HG03103 (cell line): ENCODE measurements at regions not wholly inside any gene's neighbourhood (a gene's known extent, or its start where the extent isn't known, plus 50 kb on each side); places are given as distances from the start of the nearest gene placed in this dataset.
"Not testable (repeated sequence)": the region's sequence is repeated elsewhere in the genome, so short reads cannot be mapped to it uniquely, and the experiment has no call there.

Experiments used
- ATAC-seq: cut with Tn5 transposase; IDR thresholded peaks from one replicate; pipeline ENCODE4 v1.9.1; 2021; ENCODE audit warnings: low read depth; ENCODE audit not compliant: unreplicated experiment

DNA sequence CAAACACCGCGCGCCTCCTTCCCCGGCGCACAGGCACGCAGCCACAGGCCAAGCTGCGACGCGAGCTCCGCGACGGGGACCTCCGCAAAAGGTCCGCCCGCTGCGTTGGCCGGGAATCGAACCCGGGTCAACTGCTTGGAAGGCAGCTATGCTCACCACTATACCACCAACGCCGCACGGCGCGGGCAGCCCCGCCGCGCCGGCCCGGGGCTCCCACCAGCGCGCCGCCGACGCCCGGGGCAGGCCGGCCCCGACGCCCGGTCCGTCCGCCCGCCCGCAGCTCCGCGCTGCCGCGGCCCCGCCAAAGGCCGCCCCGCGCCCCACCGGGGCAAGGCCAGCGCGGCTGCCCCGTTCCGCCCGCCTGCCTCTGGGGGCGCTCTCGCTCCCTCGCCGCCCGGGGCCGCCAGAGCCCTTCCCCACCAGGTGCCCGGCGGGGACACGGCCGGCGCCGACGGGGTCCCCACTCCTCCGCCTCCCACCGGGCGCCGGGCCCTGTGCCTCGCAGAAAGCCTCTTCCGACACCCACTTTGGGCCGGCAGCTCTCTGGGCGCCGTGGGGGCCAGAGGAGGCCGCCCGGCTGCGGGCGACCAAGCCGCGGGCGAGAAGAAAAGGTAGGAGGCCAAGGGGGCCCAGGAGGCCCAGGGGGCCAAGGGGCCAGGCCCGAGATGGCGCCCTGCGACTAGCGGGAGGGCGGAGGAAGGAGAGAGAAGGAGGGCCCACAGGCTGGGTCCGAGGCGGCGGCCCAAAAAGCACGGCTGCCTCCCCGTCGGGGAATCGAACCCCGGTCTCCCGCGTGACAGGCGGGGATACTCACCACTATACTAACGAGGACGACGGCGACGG lies 50.2 kb upstream of the FCGR2A start:
- peak; percentile 22 for ATAC-seq

- ATAC-seq = peak; percentile 54
Measured at GRCh38 chr1:161453950-161454864, 51.0 kb upstream of the FCGR2A start.

GRCh38 chr1:161451698-161452348 lies 53.4 kb upstream of the FCGR2A start:
- not testable (repeated sequence) for ATAC-seq

GRCh38 chr1:161447760-161448332 lies 57.4 kb upstream of the FCGR2A start:
- not testable (repeated sequence) for ATAC-seq

DNA sequence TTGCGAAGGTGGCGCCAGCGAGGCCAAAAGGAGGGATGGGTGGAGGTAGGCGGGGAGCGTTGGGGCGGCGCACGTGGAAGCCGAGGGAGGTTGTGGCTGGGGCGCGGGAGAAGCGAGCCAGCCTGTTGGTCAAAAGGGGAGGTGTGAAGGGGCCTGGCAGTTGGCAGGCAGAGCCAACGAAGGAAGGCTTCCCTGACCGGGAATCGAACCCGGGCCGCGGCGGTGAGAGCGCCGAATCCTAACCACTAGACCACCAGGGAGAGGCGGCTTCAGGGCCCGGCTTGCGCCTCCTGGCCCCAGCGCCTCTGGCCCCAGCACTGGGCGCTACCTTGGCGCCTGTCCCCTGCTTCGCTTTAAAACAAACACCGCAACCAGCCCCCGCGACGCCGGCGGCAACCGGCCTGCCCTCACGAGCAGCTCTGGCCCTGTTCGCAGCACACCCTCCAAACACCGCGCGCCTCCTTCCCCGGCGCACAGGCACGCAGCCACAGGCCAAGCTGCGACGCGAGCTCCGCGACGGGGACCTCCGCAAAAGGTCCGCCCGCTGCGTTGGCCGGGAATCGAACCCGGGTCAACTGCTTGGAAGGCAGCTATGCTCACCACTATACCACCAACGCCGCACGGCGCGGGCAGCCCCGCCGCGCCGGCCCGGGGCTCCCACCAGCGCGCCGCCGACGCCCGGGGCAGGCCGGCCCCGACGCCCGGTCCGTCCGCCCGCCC lies 58.1 kb upstream of the FCGR2A start:
- not testable (repeated sequence) for ATAC-seq

DNA sequence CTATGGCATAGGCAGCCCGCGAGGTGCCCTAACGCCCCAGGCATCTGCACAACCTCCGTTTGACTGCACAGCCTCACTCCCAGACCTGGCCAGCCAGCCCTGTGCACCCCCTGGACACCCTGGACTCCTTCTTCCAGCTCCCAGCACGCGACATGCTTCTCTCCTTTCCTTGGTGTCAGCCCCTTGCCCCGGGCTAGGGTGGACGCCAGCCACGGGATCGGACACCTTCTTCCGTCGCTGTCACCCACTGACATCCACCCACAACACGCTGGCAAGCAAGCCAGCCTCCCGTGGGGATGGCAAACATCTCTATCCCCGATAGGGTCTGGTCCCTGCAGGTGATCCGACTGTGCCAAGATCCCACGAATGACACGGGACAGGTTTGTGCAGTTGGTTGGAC lies 60.5 kb upstream of the FCGR2A start:
- not testable (repeated sequence) for ATAC-seq

DNA sequence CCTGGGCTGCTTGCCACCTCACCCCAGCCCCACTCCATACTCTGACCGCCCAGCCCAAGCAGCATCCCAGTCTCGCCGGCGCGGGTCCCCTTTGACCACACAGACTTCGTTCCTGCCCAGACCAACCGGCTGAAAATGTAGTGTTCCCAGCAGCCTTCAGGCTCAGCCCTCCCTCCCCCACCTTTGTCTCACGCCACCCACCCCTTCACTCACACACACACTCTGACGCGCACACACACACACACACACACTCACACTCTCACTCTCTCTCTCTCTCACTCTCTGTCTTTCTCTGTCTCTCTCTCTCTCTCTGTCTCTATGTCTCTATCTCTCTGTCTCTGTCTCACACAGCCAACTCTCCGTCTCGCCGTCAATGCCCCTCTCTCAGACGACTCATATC lies 61.0 kb upstream of the FCGR2A start:
- ATAC-seq = not testable (repeated sequence)

- no peak for ATAC-seq
Measured at GRCh38 chr1:161440312-161440894, 64.9 kb upstream of the FCGR2A start.

- no peak for ATAC-seq
Measured at GRCh38 chr1:161439280-161440232, 65.7 kb upstream of the FCGR2A start.

DNA sequence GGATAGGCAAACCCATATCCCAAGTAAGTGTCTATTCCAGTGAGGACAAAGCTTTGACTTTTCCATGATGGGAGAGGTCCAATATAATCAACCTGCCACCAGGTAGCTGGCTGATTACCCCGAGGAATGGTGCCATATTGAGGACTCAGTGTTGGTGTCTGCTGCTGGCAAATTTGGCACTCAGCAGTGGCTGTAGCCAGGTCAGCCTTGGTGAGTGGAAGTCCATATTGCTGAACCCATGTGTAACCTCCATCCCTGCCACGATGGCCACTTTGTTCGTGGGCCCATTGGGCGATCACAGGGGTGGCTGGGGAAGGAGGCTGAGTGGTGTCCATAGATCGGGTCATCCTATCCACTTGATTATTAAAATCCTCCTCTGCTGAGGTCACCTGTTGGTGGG lies 65.5 kb upstream of the CFAP126 start:
- ATAC-seq = not testable (repeated sequence)

DNA sequence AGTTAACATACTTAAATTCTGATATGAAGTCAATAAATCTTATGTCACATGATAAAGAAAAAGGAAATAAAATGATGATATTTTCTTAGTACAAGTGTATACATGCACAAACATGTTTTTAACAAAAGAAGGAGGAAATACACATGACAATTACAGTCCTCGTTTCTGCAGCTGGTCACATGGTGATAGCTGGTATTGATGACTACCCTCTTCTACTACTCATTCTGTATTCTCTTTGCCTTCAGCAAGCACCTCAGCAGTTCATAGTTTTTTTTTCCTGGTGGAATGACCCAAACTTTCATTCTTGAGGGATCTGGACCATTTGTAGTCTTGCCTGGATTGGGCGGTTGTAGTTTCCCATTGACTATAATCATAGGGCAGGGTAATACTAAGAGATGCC lies 64.4 kb upstream of the CFAP126 start:
- no peak for ATAC-seq

- no peak for ATAC-seq
Measured at GRCh38 chr1:161427733-161428516, 60.2 kb upstream of the CFAP126 start.

DNA sequence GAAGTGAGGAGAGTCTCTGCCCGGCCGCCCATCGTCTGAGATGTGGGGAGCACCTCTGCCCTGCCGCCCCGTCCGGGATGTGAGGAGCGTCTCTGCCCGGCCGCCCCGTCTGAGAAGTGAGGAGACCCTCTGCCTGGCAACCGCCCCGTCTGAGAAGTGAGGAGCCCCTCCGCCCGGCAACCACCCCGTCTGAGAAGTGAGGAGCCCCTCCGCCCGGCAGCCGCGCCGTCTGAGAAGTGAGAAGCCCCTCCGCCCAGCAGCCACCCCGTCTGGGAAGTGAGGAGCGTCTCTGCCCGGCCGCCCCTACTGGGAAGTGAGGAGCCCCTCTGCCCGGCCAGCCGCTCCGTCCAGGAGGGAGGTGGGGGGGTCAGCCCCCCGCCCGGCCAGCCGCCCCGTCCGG lies 55.2 kb upstream of the CFAP126 start:
- ATAC-seq = not testable (repeated sequence)

- ATAC-seq = no peak
Measured at GRCh38 chr1:161421456-161421855, 53.8 kb upstream of the CFAP126 start.

DNA sequence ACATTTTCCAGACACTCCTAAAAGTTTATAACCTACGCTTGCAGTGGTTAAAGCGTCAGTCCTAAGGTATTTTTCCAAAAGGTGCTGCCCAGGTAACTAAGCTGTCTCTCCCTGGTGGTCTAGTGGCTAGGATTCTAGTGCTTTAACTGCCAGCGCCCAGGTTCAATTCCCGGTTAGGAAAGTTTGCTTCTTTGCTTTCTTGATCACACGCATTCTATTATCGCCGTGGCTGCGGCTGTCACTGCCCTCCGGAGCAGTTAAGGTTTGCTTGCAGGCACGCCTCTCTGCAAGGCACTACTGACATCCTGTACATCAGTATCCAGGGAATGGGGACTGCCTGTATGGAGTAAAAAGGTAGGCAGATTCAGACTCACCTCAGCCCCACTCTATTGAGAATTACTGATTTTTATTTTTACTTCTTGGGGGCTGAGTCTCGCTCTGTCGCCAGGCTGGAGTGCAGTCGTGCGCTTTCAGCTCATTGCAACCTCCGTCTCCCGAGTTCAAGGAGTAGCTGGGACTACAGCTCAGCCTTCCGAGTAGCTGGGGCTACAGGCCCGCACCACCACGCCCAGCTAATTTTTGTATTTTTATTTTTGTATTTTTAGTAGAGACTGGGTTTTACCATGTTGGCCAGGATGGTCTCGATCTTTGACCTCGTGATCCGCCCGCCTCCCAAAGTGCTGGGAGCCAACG lies 53.2 kb upstream of the CFAP126 start:
- no peak for ATAC-seq

- ATAC-seq = not testable (repeated sequence)
Measured at GRCh38 chr1:161417536-161417935, 49.9 kb upstream of the CFAP126 start.
